Retina (tissue), 1 donor: ENCODE measurements at regions not wholly inside any gene's neighbourhood (a gene's known extent, or its start where the extent isn't known, plus 50 kb on each side); places are given as distances from the start of the nearest gene placed in this dataset.
A peak's percentile ranks its signal among the peaks of the same experiment; 100 is the strongest.

Source experiments
- DNase-seq: peaks from one replicate; pipeline ENCODE4 v3.0.0-alpha.2; 2016

DNA sequence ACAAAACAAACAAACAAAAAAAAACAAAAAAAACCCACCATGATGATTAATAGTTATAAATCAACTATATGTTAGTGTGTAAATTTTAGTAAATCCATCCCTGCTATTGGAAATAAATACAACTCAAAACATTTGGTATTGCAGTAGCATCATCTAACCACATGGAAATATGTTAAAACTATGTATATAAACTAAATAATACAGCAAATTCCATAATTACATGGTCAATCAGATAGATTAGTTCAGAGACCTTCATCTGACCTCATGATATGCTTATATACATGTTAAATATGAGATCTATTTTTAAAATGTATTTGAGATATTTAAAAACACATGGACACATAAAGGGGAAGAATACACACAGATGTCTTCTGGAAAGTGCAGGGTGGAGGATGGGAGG, 384.2 kb downstream of the TMX3 start:
- no peak for DNase-seq

- no peak for DNase-seq
These were observed 391.0 kb downstream of the TMX3 start for GRCh38 chr18:68323921-68324320.

DNA sequence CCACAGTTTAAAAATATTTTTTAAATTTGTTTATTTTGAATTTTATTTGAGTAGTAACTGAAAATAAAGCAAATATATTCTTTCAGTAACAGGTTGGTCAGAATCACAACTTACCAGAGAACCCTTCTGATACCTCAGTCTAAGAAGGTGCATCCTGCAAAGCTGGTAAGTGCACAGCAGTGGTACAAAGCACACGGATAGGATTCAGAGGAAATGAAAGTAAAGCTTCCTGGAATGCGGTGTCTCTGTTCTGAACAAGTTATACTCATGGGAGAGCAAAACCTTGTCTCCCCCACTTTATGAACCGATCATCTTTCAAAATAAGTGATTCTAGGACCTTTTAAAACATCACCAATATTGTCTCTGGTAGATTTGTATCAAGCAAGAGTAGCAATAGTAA, 398.3 kb downstream of the TMX3 start:
- no peak for DNase-seq

DNA sequence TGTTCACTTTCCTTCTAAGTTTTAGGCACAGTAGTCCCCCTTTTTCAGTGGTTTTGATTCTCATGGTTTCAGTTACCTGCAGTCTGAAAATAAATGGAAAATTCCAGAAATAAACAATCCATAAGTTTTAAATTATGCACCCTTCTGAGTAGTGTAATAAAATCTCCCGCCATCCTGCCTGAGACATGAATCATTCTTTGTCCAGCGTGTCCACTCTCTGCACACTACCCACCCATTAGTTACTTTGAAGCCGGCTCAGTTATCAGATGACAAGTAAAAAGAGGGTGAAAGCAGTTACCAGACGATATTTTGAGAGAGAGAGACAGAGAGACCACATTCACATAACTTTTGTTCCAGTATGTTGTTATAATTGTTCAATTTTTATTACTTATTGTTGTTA, 400.5 kb downstream of the TMX3 start:
- no peak for DNase-seq

DNA sequence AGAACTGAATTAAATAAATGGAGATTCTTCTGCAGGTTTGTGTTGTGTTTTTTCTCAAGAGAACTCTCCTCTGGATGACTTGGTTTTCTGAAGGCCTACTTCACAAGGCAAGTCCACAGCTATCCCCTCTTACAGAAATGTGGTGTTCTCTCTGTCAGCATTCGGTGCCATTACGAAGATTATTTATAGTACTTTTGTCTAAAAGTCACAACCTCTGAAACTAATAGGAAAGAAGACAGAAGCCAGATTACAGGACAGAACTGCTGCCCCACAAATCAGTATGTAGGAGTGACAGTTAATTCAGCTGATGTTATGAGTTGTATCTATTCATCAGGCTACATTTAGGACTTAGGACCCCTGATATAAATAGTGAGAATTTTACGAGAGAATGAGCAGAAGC, 413.5 kb downstream of the TMX3 start:
- no peak for DNase-seq

DNA sequence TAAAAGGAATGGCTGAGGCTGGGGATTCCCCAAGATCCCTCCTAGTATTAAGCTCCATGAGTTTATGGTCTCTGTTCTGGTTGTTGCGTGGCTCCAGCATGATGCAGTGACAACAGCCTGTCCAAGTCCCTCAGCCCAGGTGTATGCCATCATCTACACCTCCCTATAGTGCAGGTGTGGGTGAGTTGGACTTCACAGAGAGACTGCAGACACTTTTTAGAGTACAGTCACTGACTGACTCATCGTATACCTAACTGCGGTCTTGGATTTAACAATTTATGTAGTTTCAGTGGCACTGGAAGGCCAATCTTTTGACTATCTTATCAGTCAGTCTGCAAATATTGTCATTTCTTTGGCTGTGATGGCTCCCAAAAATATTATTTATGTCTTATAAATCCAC, 415.0 kb downstream of the TMX3 start:
- no peak for DNase-seq

DNA sequence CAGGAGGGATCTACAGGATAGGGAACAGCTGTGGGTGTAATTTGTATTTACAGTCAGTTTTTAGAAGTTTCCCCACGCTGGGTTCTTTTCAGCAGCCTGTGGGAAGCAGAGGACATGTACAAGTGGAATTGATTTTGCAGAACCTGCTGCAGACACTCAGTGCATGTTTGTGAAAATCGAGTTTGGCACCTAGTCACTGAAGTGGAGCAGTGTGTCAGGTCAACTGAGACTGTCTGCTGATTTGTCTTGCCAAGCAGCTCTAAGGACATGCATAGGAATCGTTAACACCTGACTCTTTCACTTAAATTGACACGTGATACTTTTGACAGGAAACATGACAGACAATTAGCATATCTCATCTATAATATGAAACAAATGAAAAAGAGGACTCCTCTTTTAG, 416.6 kb downstream of the TMX3 start:
- peak; percentile 75 for DNase-seq

GRCh38 chr18:68288408-68288807, 426.5 kb downstream of the TMX3 start:
- no peak for DNase-seq

DNA sequence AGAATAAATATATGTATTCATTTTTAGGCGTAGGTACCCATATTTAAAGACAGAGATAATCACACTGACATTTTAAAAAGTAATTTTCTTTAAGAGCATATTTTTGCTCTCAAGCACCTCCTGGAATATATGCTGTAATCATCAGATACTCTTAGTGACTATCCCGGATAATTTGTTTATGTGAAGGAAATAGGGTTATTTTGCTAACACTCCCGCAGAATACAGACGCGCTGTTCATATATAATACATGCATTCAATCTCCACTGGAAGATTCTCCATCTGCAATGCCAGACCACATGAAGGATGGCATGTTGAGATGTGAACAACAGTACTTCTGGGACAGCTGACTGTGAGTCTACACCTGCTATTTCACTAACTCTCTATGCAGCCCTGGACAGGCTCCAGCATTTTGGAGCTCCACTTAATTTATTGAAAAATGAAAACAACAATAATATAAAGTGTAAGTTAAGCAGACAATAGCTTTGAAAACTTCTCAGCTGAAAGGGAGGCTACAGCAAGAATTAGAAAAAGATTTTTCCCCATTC, 430.6 kb downstream of the TMX3 start:
- DNase-seq: no peak

DNA sequence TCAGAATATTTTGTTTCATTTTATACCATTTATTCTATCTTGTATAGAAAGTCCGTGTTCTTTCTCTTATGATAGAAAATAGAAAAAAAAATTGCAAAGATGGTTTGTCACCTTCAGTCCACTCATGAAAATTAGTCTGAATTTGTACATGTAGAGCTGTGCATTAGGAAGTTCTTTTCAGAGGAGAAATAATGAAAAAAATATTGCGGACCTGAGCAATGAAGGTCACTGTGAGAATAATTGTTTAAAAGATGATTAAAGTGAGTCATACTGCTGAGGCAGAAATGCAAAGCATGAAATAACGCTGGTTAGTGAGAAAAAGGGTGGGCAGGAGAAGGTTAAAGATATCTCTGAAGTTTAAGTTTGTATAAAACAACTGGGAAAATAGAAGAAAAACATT, 431.1 kb downstream of the TMX3 start:
- no peak for DNase-seq

- no peak for DNase-seq
These were observed 432.7 kb downstream of the TMX3 start for GRCh38 chr18:68282232-68282631.

DNA sequence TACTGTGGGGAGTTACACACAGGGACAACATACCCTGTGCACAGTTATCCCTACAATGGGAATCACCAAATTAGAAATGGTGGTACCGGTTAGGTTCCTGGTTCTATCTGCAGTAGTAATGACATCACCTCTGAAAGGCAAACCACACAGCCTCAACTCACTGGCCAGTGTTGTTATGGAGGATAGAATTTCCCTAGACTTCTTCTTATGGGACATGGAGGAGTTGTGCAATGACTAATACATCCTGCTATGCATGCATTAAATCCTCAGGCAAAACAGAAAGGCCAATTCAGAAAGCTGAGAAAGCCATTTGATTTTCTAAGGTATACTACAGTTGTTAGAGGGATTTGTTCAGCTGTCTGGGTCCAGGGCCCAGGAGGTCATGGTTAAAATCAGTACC, 439.3 kb downstream of the TMX3 start:
- no peak for DNase-seq

DNA sequence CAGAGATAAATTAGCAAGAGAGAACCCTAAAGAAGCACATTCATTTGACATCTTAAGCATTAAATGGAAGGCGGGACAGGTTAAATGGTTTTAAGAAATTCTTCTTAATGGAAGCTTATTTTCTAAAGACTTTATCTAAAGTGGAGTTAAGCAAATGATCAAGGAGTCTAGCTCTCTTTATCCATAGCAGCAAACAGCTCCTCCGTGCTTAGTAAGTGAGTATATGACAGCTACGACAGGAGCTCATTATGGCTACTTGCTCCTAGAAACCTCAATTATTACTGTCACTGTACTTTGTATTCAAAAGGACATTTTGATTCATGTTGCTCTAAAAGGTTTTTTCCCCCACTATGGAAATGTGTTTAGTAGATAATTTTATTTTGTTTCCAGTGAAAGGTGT, 444.9 kb downstream of the TMX3 start:
- no peak for DNase-seq

- DNase-seq: no peak
These were observed 447.3 kb downstream of the TMX3 start for GRCh38 chr18:68267583-68267982.

DNA sequence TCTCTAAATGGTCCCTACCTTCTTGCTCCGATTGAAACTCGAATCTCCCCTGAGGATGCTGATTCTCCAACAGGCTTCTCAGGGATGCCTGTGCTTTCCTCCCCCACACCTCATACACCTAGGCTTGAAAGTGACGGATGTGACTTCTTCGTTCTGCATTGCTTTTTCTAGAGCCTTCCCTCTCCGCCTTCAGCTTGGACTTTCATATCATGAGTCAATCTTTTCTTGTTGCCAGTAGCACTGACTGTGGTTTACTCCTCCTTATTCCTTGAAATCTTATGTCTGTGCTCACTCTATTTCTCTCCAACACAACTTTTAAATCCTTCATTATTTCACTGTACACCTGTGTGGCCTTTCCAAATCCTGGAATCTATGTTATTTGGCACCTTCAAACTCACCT, 451.4 kb downstream of the TMX3 start:
- DNase-seq: no peak

- no peak for DNase-seq
These were observed 452.1 kb downstream of the TMX3 start for GRCh38 chr18:68262690-68263294.

DNA sequence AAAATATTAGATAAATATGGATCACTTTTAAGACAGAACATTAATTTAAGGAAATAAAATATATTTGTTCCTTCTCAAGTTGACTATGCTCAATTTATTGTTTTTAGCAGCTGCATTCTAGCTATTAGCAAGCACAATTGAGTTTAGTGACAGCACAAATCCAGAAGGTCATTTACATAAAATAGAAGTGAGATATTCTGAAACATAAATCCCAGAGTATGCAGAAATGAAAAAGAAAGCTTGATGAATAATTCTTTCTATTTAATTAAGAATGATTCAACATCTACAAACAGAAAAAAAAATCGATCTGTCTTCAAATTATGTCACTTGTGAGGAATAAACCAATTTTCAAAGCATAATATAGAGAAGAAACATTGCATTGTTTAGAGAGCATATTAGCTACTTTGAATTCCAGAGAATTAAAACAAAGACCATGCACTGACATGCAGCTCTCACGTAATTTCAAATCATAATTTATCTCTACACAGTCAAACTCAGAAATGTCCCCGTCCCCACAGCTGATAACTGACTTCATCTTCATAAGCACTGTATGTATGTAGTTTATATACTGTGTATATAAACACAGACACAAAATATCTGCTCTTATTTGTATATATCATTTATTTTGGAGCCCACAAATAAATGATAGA, 458.4 kb downstream of the TMX3 start:
- no peak for DNase-seq

DNA sequence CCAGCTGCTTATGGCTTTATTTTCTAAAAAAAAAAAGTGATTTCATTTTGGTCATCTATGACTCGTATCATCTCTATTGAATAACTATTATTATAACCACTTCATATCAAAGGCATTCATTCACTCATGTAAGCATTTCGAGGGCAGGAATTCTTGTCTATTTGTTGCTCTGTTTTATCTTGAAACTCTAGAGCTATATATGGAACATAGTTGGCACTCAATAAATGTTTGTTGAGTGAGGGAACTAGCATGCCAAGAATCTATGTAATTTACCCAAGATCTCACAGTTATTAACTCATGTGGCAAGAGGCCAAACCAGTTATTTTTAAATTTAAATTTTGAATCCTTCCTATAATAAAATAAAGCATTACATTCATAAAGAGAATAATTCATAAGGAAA, 470.1 kb downstream of the TMX3 start:
- DNase-seq: no peak

GRCh38 chr18:68241881-68242280, 473.0 kb downstream of the TMX3 start:
- no peak for DNase-seq

DNA sequence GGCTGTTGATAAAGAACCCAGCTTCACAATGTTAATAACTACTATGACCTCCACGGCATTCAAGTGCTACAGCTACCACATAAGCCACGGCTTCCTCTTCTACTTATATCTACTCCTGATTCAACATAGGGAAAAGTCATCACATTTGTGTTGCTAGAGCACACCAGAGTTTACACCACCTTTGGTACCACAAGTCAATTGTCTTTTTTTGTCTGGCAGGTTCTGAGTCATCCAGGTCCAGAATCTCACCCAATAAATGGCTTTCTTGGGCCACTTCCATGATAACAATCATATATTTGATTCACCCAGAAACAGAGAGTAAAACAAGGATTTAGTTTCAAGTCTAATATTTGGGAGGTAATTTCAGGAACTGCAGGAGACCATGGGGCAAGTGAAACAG, 480.2 kb downstream of the TMX3 start:
- DNase-seq: no peak

DNA sequence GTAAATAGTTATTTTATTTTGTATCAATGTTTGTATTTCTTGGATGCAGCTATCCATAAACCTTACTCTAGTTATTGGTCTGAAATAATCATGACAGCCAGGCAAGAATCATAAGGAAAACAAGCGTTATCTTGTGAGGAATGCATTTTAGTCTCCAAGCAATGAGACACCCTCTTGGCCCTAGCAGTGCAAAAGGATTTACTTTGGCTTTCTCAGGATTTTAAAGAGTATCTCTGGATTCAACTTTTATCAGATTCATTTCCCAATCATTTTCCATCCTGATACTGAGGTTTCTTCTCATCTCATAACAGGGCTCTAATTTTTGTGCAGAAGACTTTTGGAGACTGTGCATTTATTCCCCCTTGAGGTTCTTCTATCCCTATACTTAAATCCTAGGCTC, 480.8 kb downstream of the TMX3 start:
- DNase-seq: no peak

DNA sequence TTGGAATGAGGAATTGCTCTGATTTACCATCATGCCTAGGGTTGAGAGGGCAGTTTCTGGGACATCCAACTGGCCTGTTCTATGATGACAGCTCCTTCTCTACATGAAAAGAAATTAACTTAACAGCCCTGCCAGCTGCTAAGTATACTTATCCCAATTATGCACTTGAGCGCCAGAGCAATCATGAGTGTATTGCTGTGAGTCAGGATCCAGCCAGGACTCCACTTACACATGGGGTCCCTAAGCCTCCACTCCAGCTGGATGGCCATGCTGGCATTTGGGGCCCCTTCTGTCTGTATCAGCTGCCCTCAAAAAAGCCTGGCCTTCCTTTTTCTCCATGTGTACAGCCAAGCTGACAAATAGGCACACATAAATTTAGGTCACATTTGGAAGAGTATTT, 481.9 kb downstream of the TMX3 start:
- no peak for DNase-seq

GRCh38 chr18:68229351-68229750, 485.6 kb downstream of the TMX3 start:
- DNase-seq: no peak

DNA sequence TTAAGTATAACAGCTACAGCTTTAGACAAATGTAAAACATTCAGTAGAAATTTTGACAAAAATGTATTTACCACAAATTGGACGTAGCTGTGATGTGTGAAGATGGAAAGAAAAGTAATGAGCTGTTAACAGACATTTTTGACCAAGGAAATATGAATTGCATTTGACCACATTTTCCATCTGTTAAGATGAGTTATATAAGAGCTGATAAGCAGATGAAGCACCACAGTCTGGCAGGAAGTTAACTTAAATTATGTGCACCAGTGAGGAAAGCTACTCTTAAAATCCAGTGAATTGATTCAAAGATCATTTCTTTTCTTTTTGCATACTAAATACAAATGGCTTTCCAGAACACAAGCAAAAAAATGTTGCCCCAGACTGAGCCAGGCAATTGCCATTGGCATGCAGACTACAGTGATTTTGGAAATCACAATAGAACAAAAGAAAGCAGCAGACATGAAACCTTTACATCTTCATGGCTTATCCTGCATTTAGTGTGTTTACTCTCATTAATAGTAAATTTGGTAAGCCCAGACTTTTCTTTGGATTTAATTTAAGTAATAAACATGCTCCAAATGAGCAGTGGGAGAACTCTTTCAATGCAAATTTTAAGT, 493.7 kb downstream of the TMX3 start:
- DNase-seq: peak; percentile 42

GRCh38 chr18:68220458-68220857, 494.4 kb downstream of the TMX3 start:
- peak; percentile 19 for DNase-seq
